ENCODE measurements at regions not wholly inside any gene's neighbourhood (a gene's known extent, or its start where the extent isn't known, plus 50 kb on each side); places are given as distances from the start of the nearest gene placed in this dataset.

DNA sequence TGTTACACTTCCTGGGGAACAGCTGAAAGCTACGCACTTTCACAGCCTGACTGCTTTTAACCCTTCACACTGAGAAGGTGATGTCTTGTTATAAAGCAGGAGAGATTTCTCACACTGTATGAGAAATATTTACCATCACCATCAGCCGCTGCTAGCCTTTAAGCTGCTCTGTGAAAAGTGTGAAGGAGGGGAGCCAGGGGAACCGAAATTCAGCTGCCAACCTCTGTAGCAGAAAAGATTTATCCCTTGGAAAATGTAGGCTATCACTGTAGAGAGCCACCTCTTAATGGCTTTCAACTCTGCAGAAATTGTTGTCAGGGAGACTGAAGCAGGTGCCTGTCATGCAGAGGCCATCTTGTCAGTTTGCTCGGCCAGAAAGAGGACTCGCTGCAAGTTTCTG is 145.3 kb downstream of the SP3 start:
- DNase-seq (ENCODE audit: low read depth), result no peak
- H3K4me3 ChIP-seq (ENCODE audit: low read depth, low read length), result no peak overlapping the region
- TF ChIP-seq CTCF (IDR thresholded peaks at IDR 0.05; ENCODE audit: control insufficient read depth, extremely low read depth, insufficient read depth), result no peak

DNA sequence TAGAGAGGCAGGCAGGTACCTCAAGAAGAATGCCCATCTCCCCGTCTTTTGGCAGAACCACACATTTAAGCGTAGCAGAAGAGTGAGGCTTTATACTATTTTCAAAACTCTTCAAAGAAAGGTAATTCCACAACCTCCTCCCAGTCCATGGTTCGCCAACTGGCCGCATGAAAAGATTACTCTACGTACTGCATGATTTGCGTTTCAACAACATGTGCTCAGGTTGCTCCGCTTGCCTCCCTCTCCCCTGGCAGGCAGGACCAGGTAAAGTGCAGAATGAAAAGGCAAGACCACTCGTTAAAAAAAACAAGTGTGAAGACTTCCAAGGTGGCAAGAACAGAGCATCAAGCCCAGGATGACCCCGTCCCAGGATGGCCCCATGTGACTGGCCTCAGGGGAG is 143.7 kb downstream of the SP3 start:
- no peak overlapping the region for H3K4me3 ChIP-seq (ENCODE audit: low read depth, low read length)
- no peak for TF ChIP-seq CTCF (IDR thresholded peaks at IDR 0.05; ENCODE audit: control insufficient read depth, extremely low read depth, insufficient read depth)
- no peak for DNase-seq (ENCODE audit: low read depth)

- TF ChIP-seq CTCF (IDR thresholded peaks at IDR 0.05; ENCODE audit: control insufficient read depth, extremely low read depth, insufficient read depth), result no peak
- no peak overlapping the region for H3K4me3 ChIP-seq (ENCODE audit: low read depth, low read length)
- DNase-seq (ENCODE audit: low read depth), result no peak
Observed at GRCh38 chr2:173822889-173823542, 142.2 kb downstream of the SP3 start.

DNA sequence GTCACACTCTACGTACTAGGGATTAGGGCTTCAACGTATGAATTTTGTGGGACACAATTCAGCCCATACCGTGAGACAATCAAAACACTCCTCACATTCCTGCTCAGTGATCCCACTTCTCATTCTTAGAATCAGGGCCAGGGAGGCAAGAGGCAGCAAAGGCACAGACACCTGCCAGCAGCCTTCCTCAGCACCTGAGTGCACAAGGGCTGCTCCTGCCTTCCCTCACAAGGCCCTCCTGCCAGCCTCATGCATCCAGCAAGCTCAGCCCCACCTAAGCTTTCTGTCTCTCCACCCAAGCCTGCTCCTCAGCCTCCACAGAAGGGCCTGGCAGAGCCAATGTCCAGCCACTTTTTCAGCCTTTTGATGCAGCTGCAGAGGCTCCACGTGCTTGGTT is 141.6 kb downstream of the SP3 start:
- no peak for TF ChIP-seq CTCF (IDR thresholded peaks at IDR 0.05; ENCODE audit: control insufficient read depth, extremely low read depth, insufficient read depth)
- DNase-seq (ENCODE audit: low read depth), result no peak

GRCh38 chr2:173828189-173829142 is 136.7 kb downstream of the SP3 start:
- TF ChIP-seq CTCF (IDR thresholded peaks at IDR 0.05; ENCODE audit: control insufficient read depth, extremely low read depth, insufficient read depth), result no peak
- peak; percentile 63 for DNase-seq (ENCODE audit: low read depth)
- H3K4me3 ChIP-seq (ENCODE audit: low read depth, low read length), result no peak overlapping the region

More for the DNA sequence above, 141.6 kb downstream of the SP3 start:
- no peak overlapping the region for H3K4me3 ChIP-seq (ENCODE audit: low read depth, low read length)

- no peak overlapping the region for H3K4me3 ChIP-seq (ENCODE audit: low read depth, low read length)
Observed at GRCh38 chr2:173829727-173830126, 135.4 kb downstream of the SP3 start.

More at GRCh38 chr2:173829727-173830126, 135.4 kb downstream of the SP3 start:
- no peak for TF ChIP-seq CTCF (IDR thresholded peaks at IDR 0.05; ENCODE audit: control insufficient read depth, extremely low read depth, insufficient read depth)
- DNase-seq (ENCODE audit: low read depth), result no peak

Measured in LNCaP clone FGC (cell line).